H1 (cell line): ENCODE measurements at regions not wholly inside any gene's neighbourhood (a gene's known extent, or its start where the extent isn't known, plus 50 kb on each side); places are given as distances from the start of the nearest gene placed in this dataset.

ENCODE experiments used
- CTCF ChIA-PET: fragments of 300-600 bp; sonication (Branson Sonifier 250); formaldehyde crosslinking; loops from one replicate; lab custom pipeline; 2021; ENCODE audit not compliant: partially characterized antibody; lab: Charles Lee
- POLR2A ChIA-PET: fragments of 300-600 bp; sonication (Branson Sonifier 250); formaldehyde crosslinking; loops from one replicate; lab custom pipeline; 2021; ENCODE audit warnings: inconsistent platforms; ENCODE audit not compliant: partially characterized antibody; lab: Charles Lee
- DNase-seq, 2 experiments: peaks; one replicate each; pipeline versions ENCODE4 v3.0.0 to v3.0.0-alpha.2; 2010 to 2022; ENCODE audit warnings: low spot score in 2 of 2, low read depth in 1 of 2, mixed read lengths in 1 of 2
- FAIRE-seq: peaks from 2 replicates; lab custom pipeline; 2011; peaks lifted over from hg19 to GRCh38; lab: Jason Lieb, UNC
- H2AFZ ChIP-seq: 2 replicates; pipeline ENCODE4 v1.8.1; 2012; ENCODE audit warnings: low read length, inconsistent platforms
- H2AK5ac ChIP-seq: 2 replicates; pipeline ENCODE4 v1.6.1; 2013; ENCODE audit warnings: low read depth, low read length
- H2BK120ac ChIP-seq: replicated peaks from 2 replicates; pipeline ENCODE3; 2013; ENCODE audit warnings: low read depth, low read length, inconsistent platforms
- H2BK12ac ChIP-seq: 2 replicates; pipeline ENCODE4 v1.6.1; 2013; ENCODE audit warnings: low read depth, low read length
- H2BK15ac ChIP-seq: 2 replicates; pipeline ENCODE4 v1.6.1; 2013; ENCODE audit warnings: low read length
- H2BK20ac ChIP-seq: 2 replicates; pipeline ENCODE4 v1.6.1; 2013; ENCODE audit warnings: low read length
- H2BK5ac ChIP-seq: 2 replicates; pipeline ENCODE4 v1.6.1; 2013; ENCODE audit warnings: low read depth, low read length
- H3K14ac ChIP-seq: 2 replicates; pipeline ENCODE4 v1.6.1; 2013; ENCODE audit warnings: inconsistent platforms; ENCODE audit not compliant: insufficient read length
- H3K18ac ChIP-seq: 2 replicates; pipeline ENCODE4 v1.6.1; 2013; ENCODE audit warnings: low read length; ENCODE audit errors: extremely low read depth
- H3K23ac ChIP-seq: 2 replicates; pipeline ENCODE4 v1.6.1; 2013; ENCODE audit warnings: inconsistent platforms; ENCODE audit not compliant: insufficient read length
- H3K23me2 ChIP-seq: 2 replicates; pipeline ENCODE4 v1.6.1; 2013; ENCODE audit warnings: low read depth, low read length
- H3K27ac ChIP-seq: 2 replicates; pipeline ENCODE4 v1.6.1; 2011; ENCODE audit warnings: low read depth, low read length, inconsistent platforms
- H3K27me3 ChIP-seq, 4 experiments: replicated peaks in 1 of 4; 1 replicate in 1 of 4; 2 replicates in 3 of 4; pipeline versions ENCODE4 v1.6.1 to v1.8.1; 2011 to 2013; ENCODE audit warnings: low read length in 3 of 4, mild to moderate bottlenecking in 3 of 4, inconsistent platforms in 2 of 4, mixed read lengths in 2 of 4, moderate library complexity in 1 of 4; ENCODE audit not compliant: control insufficient read depth in 3 of 4, insufficient read depth in 3 of 4; ENCODE audit errors: extremely low read depth in 1 of 4
- H3K36me3 ChIP-seq, 4 experiments: 2 replicates each; pipeline versions ENCODE4 v1.6.1 to v1.8.1; 2011 to 2013; ENCODE audit warnings: mild to moderate bottlenecking in 4 of 4, low read length in 3 of 4, moderate library complexity in 2 of 4, control low read depth in 1 of 4, inconsistent platforms in 1 of 4; ENCODE audit not compliant: insufficient read depth in 4 of 4, control insufficient read depth in 2 of 4
- H3K4ac ChIP-seq: replicated peaks from 2 replicates; pipeline ENCODE3; 2013; ENCODE audit warnings: low read length, low read depth, mixed read lengths, inconsistent platforms; ENCODE audit not compliant: insufficient read length
- H3K4me1 ChIP-seq, 4 experiments: replicated peaks in 1 of 4; 1 replicate in 1 of 4; 2 replicates in 3 of 4; pipeline versions ENCODE4 v1.6.1 to v1.8.1; 2011 to 2013; ENCODE audit warnings: low read length in 3 of 4, inconsistent platforms in 2 of 4, mixed read lengths in 1 of 4; ENCODE audit not compliant: insufficient read depth in 4 of 4, control insufficient read depth in 3 of 4
- H3K4me2 ChIP-seq, 2 experiments: 2 replicates each; pipeline versions ENCODE4 v1.6.1 to v1.8.1; 2011 to 2013; ENCODE audit warnings: low read depth in 2 of 2, low read length in 2 of 2, control low read depth in 1 of 2, inconsistent platforms in 1 of 2, mild to moderate bottlenecking in 1 of 2; ENCODE audit not compliant: insufficient read depth in 1 of 2
- H3K4me3 ChIP-seq, 4 experiments: fragments of 200-600, 300-600 bp in 1 of 4; sonication (generic), shearing (Covaris generic), sonication (Bioruptor Twin) in 1 of 4; 2 replicates each; pipeline versions ENCODE4 v1.5.1 to v1.8.1; 2011 to 2016; ENCODE audit warnings: low read length in 4 of 4, low read depth in 3 of 4, control low read depth in 2 of 4, inconsistent platforms in 2 of 4, mild to moderate bottlenecking in 2 of 4, mixed read lengths in 1 of 4, moderate library complexity in 1 of 4; ENCODE audit not compliant: insufficient read depth in 2 of 4; ENCODE audit errors: extremely low read depth in 1 of 4
- H3K56ac ChIP-seq: replicated peaks from 2 replicates; pipeline ENCODE3; 2013; ENCODE audit warnings: low read depth, mild to moderate bottlenecking, mixed read lengths, low read length, inconsistent platforms; ENCODE audit not compliant: insufficient read length
- H3K79me1 ChIP-seq: 2 replicates; pipeline ENCODE4 v1.6.1; 2013; ENCODE audit warnings: low read depth, low read length, control low read depth
- H3K79me2 ChIP-seq, 2 experiments: 2 replicates each; pipeline versions ENCODE4 v1.6.1 to v1.8.1; 2012 to 2013; ENCODE audit warnings: low read length in 2 of 2, mild to moderate bottlenecking in 2 of 2, inconsistent platforms in 1 of 2; ENCODE audit not compliant: insufficient read depth in 2 of 2, control insufficient read depth in 1 of 2
- H3K9ac ChIP-seq, 4 experiments: replicated peaks in 1 of 4; 1 replicate in 1 of 4; 2 replicates in 3 of 4; pipeline versions ENCODE4 v1.6.1 to v1.8.1; 2011 to 2013; ENCODE audit warnings: low read depth in 3 of 4, low read length in 3 of 4, control low read depth in 2 of 4, mild to moderate bottlenecking in 2 of 4, moderate library complexity in 2 of 4, inconsistent platforms in 1 of 4; ENCODE audit errors: extremely low read depth in 1 of 4
- H3K9me3 ChIP-seq, 2 experiments: 2 replicates each; pipeline versions ENCODE4 v1.6.1 to v1.8.1; 2012 to 2013; ENCODE audit warnings: mild to moderate bottlenecking in 2 of 2, moderate library complexity in 2 of 2, control low read depth in 1 of 2, inconsistent platforms in 1 of 2, low read depth in 1 of 2, low read length in 1 of 2, mixed read lengths in 1 of 2; ENCODE audit not compliant: insufficient read depth in 2 of 2
- H4K20me1 ChIP-seq, 2 experiments: replicated peaks in 1 of 2; 2 replicates each; pipeline versions ENCODE3 to v1.8.1; 2011 to 2013; ENCODE audit warnings: inconsistent platforms in 2 of 2, low read length in 2 of 2, mild to moderate bottlenecking in 1 of 2; ENCODE audit not compliant: insufficient read depth in 2 of 2, control insufficient read depth in 1 of 2
- H4K5ac ChIP-seq: 2 replicates; pipeline ENCODE4 v1.6.1; 2013; ENCODE audit warnings: low read length, low read depth, mixed read lengths, inconsistent platforms; ENCODE audit not compliant: insufficient read length
- H4K8ac ChIP-seq: 2 replicates; pipeline ENCODE4 v1.8.0; 2013; ENCODE audit warnings: mild to moderate bottlenecking, moderate library complexity, low read length, inconsistent platforms; ENCODE audit not compliant: insufficient read depth; ENCODE audit errors: extremely low read depth
- H4K91ac ChIP-seq: replicated peaks from 2 replicates; pipeline ENCODE3; 2013; ENCODE audit warnings: low read length, mixed read lengths, inconsistent platforms; ENCODE audit not compliant: insufficient read length
- CTCF ChIP-seq, 3 experiments: IDR thresholded peaks; 1 replicate in 2 of 3; 2 replicates in 1 of 3; pipeline versions ENCODE4 v1.5.1 to v1.6.1; 2011; ENCODE audit warnings: low read length in 3 of 3, mild to moderate bottlenecking in 3 of 3, inconsistent platforms in 2 of 3, low read depth in 1 of 3, moderate library complexity in 1 of 3; ENCODE audit not compliant: insufficient read depth in 1 of 3; ENCODE audit errors: control extremely low read depth in 1 of 3
- RAD21 ChIP-seq, 2 experiments: IDR thresholded peaks in 1 of 2; conservative IDR thresholded peaks in 1 of 2; 2 replicates each; pipeline ENCODE4 v1.6.1; 2011; ENCODE audit warnings: low read depth in 2 of 2, low read length in 2 of 2, improper control_type of control experiment in 1 of 2, inconsistent platforms in 1 of 2, mild to moderate bottlenecking in 1 of 2, moderate library complexity in 1 of 2
- SAP30 ChIP-seq: fragments of 300-600 bp; sonication (generic); IDR thresholded peaks from 2 replicates; pipeline ENCODE4 v1.7.1; 2012; ENCODE audit warnings: low read length, moderate library complexity, mild to moderate bottlenecking, inconsistent platforms; ENCODE audit not compliant: insufficient read depth, insufficient replicate concordance

- H3K56ac ChIP-seq, result no peak overlapping the region
- CTCF ChIA-PET, result interaction anchor here (0.7 to 3.3 kb wide), 8 partner anchors 9 to 210 kb away, joined by 3 to 10 read pairs (median 4); no protein-coding TSS in a partner anchor
- TF ChIP-seq CTCF (IDR thresholded peaks at IDR 0.05; ENCODE audit: control extremely low read depth in 1 of 3, insufficient read depth in 1 of 3, low read depth in 1 of 3, low read length in 3 of 3), result peak in 2 of 3 experiments; percentile 26 to 51; a peak in 2 of 4 replicates
- TF ChIP-seq RAD21 (IDR thresholded peaks at IDR 0.05 in 1 of 2, conservative IDR thresholded peaks at IDR 0.05 in 1 of 2; ENCODE audit: low read depth in 2 of 2, low read length in 2 of 2), result peak; percentile 30 to 39; a peak in 2 of 4 replicates
- no peak for TF ChIP-seq SAP30
- TF ChIP-seq, all 59 proteins: peak for 2
- Histone ChIP-seq H3K4ac (no peak overlapping the region), H2BK20ac (no peak overlapping the region), H3K27me3 (no peaks in the 10 kb centered on the region; a peak in 1 of 7 replicates), H2AK5ac (no peak overlapping the region), H4K20me1 (no peaks in the 10 kb centered on the region), H2BK15ac (no peak overlapping the region), H2BK12ac (no peak overlapping the region), H4K91ac (no peak overlapping the region), H3K18ac (no peak overlapping the region), H3K36me3 (no peaks in the 10 kb centered on the region), H3K79me2 (no peaks in the 10 kb centered on the region), H3K4me1 (no peaks in the 10 kb centered on the region; a peak in 2 of 7 replicates), H3K14ac (no peak overlapping the region), H3K9ac (no peak overlapping the region), H3K23ac (no peak overlapping the region), H2BK120ac (no peak overlapping the region), H4K8ac (no peak overlapping the region), H3K9me3 (no peaks in the 10 kb centered on the region), H3K23me2 (no peaks in the 10 kb centered on the region), H3K79me1 (no peaks in the 10 kb centered on the region), H2BK5ac (no peak overlapping the region), H2AFZ (no peak overlapping the region), H4K5ac (no peak overlapping the region), H3K4me3 (no peak overlapping the region), H3K4me2 (no peak overlapping the region), H3K27ac (no peak overlapping the region)
- POLR2A ChIA-PET, result no interaction called here
- peak; percentile 74 for FAIRE-seq
- no peak for DNase-seq
Observed at GRCh38 chr5:68884883-68885282, 208.9 kb upstream of the SLC30A5 start.
